ENCODE measurements at regions not wholly inside any gene's neighbourhood (a gene's known extent, or its start where the extent isn't known, plus 50 kb on each side); places are given as distances from the start of the nearest gene placed in this dataset.
"Not testable (repeated sequence)": the region's sequence is repeated elsewhere in the genome, so short reads cannot be mapped to it uniquely, and the experiment has no call there.

DNA sequence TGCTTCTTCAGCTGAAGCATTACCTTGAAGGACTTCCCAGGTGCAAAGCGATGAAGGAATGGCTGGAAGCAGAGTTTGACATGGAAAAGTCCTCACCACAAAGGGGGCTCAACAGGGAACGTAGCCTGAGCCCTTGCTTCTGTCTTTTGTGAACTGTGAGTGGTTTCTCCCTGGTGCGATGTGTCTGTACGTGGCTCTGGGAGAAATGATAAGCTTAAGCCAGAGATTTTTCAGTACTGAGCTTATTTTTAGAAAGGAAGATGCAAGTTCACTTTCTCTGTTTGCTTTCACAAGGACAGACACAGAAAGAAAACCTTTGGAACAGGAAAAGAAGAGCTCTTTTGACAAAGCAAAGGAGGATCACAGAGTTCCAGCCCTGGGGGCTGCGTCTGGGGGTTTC lies 79.4 kb downstream of the DACT2 start:
- H3K9ac ChIP-seq (ENCODE audit: low read length), result no peak overlapping the region
- no peaks in the 10 kb centered on the region for H3K4me1 ChIP-seq (ENCODE audit: low read length)
- no peak overlapping the region for H3K27ac ChIP-seq (ENCODE audit: low read length)
- no peaks in the 10 kb centered on the region for H3K9me2 ChIP-seq (replicated peaks; ENCODE audit: insufficient read depth, low read length)
- no peaks in the 10 kb centered on the region for H3K79me2 ChIP-seq (ENCODE audit: low read length)
- H3K9me3 ChIP-seq (replicated peaks; ENCODE audit: insufficient read depth, low read length), result no peaks in the 10 kb centered on the region
- TF ChIP-seq, protein P1, sequence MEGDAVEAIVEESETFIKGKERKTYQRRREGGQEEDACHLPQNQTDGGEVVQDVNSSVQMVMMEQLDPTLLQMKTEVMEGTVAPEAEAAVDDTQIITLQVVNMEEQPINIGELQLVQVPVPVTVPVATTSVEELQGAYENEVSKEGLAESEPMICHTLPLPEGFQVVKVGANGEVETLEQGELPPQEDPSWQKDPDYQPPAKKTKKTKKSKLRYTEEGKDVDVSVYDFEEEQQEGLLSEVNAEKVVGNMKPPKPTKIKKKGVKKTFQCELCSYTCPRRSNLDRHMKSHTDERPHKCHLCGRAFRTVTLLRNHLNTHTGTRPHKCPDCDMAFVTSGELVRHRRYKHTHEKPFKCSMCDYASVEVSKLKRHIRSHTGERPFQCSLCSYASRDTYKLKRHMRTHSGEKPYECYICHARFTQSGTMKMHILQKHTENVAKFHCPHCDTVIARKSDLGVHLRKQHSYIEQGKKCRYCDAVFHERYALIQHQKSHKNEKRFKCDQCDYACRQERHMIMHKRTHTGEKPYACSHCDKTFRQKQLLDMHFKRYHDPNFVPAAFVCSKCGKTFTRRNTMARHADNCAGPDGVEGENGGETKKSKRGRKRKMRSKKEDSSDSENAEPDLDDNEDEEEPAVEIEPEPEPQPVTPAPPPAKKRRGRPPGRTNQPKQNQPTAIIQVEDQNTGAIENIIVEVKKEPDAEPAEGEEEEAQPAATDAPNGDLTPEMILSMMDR (IDR thresholded peaks at IDR 0.05; ENCODE audit: low read length), result no peak
- TF ChIP-seq EZH2phosphoT487 (IDR thresholded peaks at IDR 0.05; ENCODE audit: low read length) (no peak), EZH2 (optimal IDR thresholded peaks at IDR 0.05; ENCODE audit: low read depth, low read length) (no peak)
- H3K36me3 ChIP-seq (replicated peaks; ENCODE audit: insufficient read depth, low read length), result no peaks in the 10 kb centered on the region
- no peak overlapping the region for H3K4me3 ChIP-seq (ENCODE audit: low read length)
- H3K4me2 ChIP-seq (ENCODE audit: low read depth, low read length), result no peak overlapping the region
- no peaks in the 10 kb centered on the region for H3F3A ChIP-seq (ENCODE audit: insufficient read depth, low read length)
- no peaks in the 10 kb centered on the region for H3K27me3 ChIP-seq (replicated peaks; ENCODE audit: insufficient read depth, low read length)
- DNase-seq, result no peak
- no peak overlapping the region for H2AFZ ChIP-seq (ENCODE audit: low read length)
- no peaks in the 10 kb centered on the region for H4K20me1 ChIP-seq (ENCODE audit: insufficient read depth, low read length)

DNA sequence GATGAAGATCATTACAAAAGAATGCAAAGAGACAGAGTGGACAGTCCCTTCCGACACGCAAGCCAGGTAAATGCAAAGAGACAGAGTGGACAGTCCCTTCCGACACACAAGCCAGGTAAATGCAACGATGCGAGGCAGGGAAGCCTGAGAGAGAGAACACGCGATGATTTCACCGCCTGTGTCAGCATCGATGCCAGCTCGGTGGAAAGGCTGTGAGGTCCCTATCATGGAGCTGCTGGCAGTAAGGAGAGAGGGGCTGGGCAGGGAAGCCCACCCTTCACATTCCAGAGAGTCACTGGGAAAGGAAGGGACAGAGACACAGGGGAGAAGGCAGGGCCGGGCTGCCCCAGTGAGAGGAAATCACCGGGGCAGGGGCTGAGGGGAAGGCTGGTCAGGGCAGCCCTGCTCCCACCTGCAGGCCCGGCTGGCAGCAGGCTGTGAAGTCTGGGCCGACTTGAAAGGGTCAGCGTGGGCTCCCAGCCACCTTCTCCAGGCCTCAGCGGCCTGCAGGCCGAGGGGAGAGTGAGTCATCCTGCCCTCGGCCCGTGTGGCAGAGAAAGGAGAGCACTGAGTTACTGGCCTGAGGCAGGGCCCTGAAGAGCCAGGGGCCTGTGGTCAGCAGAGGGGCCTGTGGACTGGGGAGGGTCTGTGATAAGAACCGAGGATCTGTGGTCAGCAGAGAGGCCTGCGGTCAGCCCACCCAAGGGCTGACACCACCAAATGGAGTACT lies 80.4 kb downstream of the DACT2 start:
- no peak overlapping the region for H2AFZ ChIP-seq (ENCODE audit: low read length)
- DNase-seq, result no peak
- no peaks in the 10 kb centered on the region for H3K27me3 ChIP-seq (replicated peaks; ENCODE audit: insufficient read depth, low read length)
- H3K27ac ChIP-seq (ENCODE audit: low read length), result no peak overlapping the region
- no peak overlapping the region for H3K4me2 ChIP-seq (ENCODE audit: low read depth, low read length)
- H3K4me3 ChIP-seq (ENCODE audit: low read length), result no peak overlapping the region
- no peak for TF ChIP-seq EZH2phosphoT487 (IDR thresholded peaks at IDR 0.05; ENCODE audit: low read length)
- TF ChIP-seq, protein P1 (IDR thresholded peaks at IDR 0.05; ENCODE audit: low read length), result no peak
- no peak for TF ChIP-seq EZH2 (optimal IDR thresholded peaks at IDR 0.05; ENCODE audit: low read depth, low read length)
- H3F3A ChIP-seq (ENCODE audit: insufficient read depth, low read length), result no peaks in the 10 kb centered on the region
- no peaks in the 10 kb centered on the region for H3K36me3 ChIP-seq (replicated peaks; ENCODE audit: insufficient read depth, low read length)
- no peaks in the 10 kb centered on the region for H3K4me1 ChIP-seq (ENCODE audit: low read length)
- H3K9me2 ChIP-seq (replicated peaks; ENCODE audit: insufficient read depth, low read length), result no peaks in the 10 kb centered on the region
- no peak overlapping the region for H3K9ac ChIP-seq (ENCODE audit: low read length)
- H3K9me3 ChIP-seq (replicated peaks; ENCODE audit: insufficient read depth, low read length), result no peaks in the 10 kb centered on the region
- H4K20me1 ChIP-seq (ENCODE audit: insufficient read depth, low read length), result no peaks in the 10 kb centered on the region
- H3K79me2 ChIP-seq (ENCODE audit: low read length), result no peaks in the 10 kb centered on the region

DNA sequence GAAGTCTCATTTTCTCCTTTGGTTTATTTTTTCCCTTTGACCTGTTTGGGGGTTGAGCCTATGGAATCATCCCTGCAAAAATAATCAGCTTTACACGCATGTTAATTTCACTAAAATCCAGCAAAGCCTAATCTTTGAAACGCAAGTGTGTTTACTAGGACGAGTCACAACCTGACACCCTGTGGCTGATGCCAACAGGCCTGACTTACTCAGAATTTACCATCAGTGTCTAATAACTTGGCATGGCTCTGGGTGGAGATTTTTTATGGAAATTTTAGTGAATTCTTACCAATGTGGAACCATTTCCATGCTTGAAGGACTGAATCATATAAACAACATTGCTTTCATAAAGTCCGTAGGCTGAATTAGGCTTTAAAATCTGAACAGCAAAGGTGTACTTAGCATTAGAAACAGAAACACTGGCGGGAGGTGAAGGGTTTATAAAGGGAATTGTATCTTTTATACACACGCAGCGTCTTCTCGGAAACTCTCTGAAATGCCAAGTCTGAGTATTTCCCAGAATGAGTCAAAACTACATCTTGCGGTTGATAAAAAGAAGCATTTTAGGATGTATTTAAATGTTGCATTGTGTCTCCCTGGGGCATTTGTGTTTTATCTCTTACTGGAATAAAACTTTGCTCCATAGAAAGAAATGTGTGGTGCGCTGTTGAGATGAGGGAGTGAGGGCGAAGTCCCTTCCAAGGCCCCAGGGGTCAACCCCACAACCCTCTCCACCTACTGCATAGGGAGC lies 81.2 kb downstream of the DACT2 start:
- Histone ChIP-seq H3K27me3 (replicated peaks; ENCODE audit: insufficient read depth, low read length) (no peaks in the 10 kb centered on the region), H3K27ac (ENCODE audit: low read length) (no peak overlapping the region), H3K9me2 (replicated peaks; ENCODE audit: insufficient read depth, low read length) (no peaks in the 10 kb centered on the region), H3K4me1 (ENCODE audit: low read length) (no peaks in the 10 kb centered on the region), H2AFZ (ENCODE audit: low read length) (no peak overlapping the region), H3K79me2 (ENCODE audit: low read length) (no peaks in the 10 kb centered on the region), H3K4me3 (ENCODE audit: low read length) (no peak overlapping the region), H3K9me3 (replicated peaks; ENCODE audit: insufficient read depth, low read length) (no peaks in the 10 kb centered on the region), H3F3A (ENCODE audit: insufficient read depth, low read length) (no peaks in the 10 kb centered on the region), H3K4me2 (ENCODE audit: low read depth, low read length) (no peak overlapping the region), H3K36me3 (replicated peaks; ENCODE audit: insufficient read depth, low read length) (no peaks in the 10 kb centered on the region), H4K20me1 (ENCODE audit: insufficient read depth, low read length) (no peaks in the 10 kb centered on the region), H3K9ac (ENCODE audit: low read length) (no peak overlapping the region)
- no peak for DNase-seq
- TF ChIP-seq, protein P1 (IDR thresholded peaks at IDR 0.05; ENCODE audit: low read length), result no peak
- TF ChIP-seq EZH2phosphoT487 (IDR thresholded peaks at IDR 0.05; ENCODE audit: low read length), result no peak
- no peak for TF ChIP-seq EZH2 (optimal IDR thresholded peaks at IDR 0.05; ENCODE audit: low read depth, low read length)

DNA sequence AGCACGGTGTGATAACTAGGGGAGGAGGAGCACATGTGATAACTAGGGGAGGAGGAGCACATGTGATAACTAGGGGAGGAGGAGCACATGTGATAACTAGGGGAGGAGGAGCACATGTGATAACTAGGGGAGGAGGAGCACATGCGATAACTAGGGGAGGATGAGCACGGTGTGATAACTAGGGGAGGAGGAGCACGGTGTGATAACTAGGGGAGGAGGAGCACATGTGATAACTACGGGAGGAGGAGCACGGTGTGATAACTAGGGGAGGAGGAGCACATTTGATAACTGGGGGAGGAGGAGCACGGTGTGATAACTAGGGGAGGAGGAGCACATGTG lies 85.7 kb downstream of the DACT2 start:
- not testable (repeated sequence) for H3K4me3 ChIP-seq (ENCODE audit: low read length); H2AFZ ChIP-seq (ENCODE audit: low read length); H3K4me2 ChIP-seq (ENCODE audit: low read depth, low read length); H3K27ac ChIP-seq (ENCODE audit: low read length); H3K27me3 ChIP-seq (replicated peaks; ENCODE audit: insufficient read depth, low read length); H3K36me3 ChIP-seq (replicated peaks; ENCODE audit: insufficient read depth, low read length); H3K79me2 ChIP-seq (ENCODE audit: low read length); DNase-seq; H3K4me1 ChIP-seq (ENCODE audit: low read length); H3K9ac ChIP-seq (ENCODE audit: low read length); H3F3A ChIP-seq (ENCODE audit: insufficient read depth, low read length); H4K20me1 ChIP-seq (ENCODE audit: insufficient read depth, low read length); H3K9me2 ChIP-seq (replicated peaks; ENCODE audit: insufficient read depth, low read length); H3K9me3 ChIP-seq (replicated peaks; ENCODE audit: insufficient read depth, low read length)
